ENCODE measurements at regions not wholly inside any gene's neighbourhood (a gene's known extent, or its start where the extent isn't known, plus 50 kb on each side); places are given as distances from the start of the nearest gene placed in this dataset.

DNA sequence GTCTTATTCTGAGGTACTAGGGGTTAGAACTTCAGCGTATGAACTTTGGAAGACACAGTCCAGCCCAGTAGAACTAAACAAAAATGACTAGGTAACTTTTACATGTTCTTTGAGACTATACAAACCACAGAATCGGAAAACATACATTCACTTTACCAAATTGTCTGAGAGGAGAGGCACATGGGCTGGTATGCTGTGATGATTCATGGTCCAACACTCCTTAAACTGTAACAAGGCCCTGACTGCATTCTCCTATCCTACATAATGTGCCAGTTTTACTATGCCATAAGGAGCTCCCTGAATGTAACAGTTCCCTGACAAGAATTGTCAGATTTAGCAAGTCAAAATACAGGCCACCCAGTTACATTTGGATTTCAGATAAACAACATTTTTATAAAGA, 640.0 kb downstream of the RAB28 start:
- ChIA-PET POLR2A (no interaction called here), CTCF (no interaction called here)
- no peak overlapping the region for H3K27ac ChIP-seq (ENCODE audit: extremely low read depth, low read depth, low read length)
- TF ChIP-seq, protein P1, sequence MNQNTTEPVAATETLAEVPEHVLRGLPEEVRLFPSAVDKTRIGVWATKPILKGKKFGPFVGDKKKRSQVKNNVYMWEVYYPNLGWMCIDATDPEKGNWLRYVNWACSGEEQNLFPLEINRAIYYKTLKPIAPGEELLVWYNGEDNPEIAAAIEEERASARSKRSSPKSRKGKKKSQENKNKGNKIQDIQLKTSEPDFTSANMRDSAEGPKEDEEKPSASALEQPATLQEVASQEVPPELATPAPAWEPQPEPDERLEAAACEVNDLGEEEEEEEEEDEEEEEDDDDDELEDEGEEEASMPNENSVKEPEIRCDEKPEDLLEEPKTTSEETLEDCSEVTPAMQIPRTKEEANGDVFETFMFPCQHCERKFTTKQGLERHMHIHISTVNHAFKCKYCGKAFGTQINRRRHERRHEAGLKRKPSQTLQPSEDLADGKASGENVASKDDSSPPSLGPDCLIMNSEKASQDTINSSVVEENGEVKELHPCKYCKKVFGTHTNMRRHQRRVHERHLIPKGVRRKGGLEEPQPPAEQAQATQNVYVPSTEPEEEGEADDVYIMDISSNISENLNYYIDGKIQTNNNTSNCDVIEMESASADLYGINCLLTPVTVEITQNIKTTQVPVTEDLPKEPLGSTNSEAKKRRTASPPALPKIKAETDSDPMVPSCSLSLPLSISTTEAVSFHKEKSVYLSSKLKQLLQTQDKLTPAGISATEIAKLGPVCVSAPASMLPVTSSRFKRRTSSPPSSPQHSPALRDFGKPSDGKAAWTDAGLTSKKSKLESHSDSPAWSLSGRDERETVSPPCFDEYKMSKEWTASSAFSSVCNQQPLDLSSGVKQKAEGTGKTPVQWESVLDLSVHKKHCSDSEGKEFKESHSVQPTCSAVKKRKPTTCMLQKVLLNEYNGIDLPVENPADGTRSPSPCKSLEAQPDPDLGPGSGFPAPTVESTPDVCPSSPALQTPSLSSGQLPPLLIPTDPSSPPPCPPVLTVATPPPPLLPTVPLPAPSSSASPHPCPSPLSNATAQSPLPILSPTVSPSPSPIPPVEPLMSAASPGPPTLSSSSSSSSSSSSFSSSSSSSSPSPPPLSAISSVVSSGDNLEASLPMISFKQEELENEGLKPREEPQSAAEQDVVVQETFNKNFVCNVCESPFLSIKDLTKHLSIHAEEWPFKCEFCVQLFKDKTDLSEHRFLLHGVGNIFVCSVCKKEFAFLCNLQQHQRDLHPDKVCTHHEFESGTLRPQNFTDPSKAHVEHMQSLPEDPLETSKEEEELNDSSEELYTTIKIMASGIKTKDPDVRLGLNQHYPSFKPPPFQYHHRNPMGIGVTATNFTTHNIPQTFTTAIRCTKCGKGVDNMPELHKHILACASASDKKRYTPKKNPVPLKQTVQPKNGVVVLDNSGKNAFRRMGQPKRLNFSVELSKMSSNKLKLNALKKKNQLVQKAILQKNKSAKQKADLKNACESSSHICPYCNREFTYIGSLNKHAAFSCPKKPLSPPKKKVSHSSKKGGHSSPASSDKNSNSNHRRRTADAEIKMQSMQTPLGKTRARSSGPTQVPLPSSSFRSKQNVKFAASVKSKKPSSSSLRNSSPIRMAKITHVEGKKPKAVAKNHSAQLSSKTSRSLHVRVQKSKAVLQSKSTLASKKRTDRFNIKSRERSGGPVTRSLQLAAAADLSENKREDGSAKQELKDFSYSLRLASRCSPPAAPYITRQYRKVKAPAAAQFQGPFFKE (tag by site-specific recombination; IDR thresholded peaks at IDR 0.05; ENCODE audit: borderline replicate concordance) = no peak
- TF ChIP-seq, protein P2, sequence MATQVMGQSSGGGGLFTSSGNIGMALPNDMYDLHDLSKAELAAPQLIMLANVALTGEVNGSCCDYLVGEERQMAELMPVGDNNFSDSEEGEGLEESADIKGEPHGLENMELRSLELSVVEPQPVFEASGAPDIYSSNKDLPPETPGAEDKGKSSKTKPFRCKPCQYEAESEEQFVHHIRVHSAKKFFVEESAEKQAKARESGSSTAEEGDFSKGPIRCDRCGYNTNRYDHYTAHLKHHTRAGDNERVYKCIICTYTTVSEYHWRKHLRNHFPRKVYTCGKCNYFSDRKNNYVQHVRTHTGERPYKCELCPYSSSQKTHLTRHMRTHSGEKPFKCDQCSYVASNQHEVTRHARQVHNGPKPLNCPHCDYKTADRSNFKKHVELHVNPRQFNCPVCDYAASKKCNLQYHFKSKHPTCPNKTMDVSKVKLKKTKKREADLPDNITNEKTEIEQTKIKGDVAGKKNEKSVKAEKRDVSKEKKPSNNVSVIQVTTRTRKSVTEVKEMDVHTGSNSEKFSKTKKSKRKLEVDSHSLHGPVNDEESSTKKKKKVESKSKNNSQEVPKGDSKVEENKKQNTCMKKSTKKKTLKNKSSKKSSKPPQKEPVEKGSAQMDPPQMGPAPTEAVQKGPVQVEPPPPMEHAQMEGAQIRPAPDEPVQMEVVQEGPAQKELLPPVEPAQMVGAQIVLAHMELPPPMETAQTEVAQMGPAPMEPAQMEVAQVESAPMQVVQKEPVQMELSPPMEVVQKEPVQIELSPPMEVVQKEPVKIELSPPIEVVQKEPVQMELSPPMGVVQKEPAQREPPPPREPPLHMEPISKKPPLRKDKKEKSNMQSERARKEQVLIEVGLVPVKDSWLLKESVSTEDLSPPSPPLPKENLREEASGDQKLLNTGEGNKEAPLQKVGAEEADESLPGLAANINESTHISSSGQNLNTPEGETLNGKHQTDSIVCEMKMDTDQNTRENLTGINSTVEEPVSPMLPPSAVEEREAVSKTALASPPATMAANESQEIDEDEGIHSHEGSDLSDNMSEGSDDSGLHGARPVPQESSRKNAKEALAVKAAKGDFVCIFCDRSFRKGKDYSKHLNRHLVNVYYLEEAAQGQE (tag by site-specific recombination; IDR thresholded peaks at IDR 0.05) = no peak
- TF ChIP-seq ZNF394 (tag by site-specific recombination; IDR thresholded peaks at IDR 0.05; ENCODE audit: borderline replicate concordance) (no peak), ZNF266 (tag by site-specific recombination; IDR thresholded peaks at IDR 0.05; ENCODE audit: low read depth) (no peak), ZNF791 (tag by site-specific recombination; IDR thresholded peaks at IDR 0.05) (no peak), ZFP3 (tag by site-specific recombination; IDR thresholded peaks at IDR 0.05; ENCODE audit: low read depth) (no peak), ZNF48 (tag by site-specific recombination; IDR thresholded peaks at IDR 0.05) (no peak), ZNF239 (tag by site-specific recombination; IDR thresholded peaks at IDR 0.05) (no peak), HOXC10 (CRISPR knock-in tag; IDR thresholded peaks at IDR 0.05) (no peak)
- TF ChIP-seq, protein P3, sequence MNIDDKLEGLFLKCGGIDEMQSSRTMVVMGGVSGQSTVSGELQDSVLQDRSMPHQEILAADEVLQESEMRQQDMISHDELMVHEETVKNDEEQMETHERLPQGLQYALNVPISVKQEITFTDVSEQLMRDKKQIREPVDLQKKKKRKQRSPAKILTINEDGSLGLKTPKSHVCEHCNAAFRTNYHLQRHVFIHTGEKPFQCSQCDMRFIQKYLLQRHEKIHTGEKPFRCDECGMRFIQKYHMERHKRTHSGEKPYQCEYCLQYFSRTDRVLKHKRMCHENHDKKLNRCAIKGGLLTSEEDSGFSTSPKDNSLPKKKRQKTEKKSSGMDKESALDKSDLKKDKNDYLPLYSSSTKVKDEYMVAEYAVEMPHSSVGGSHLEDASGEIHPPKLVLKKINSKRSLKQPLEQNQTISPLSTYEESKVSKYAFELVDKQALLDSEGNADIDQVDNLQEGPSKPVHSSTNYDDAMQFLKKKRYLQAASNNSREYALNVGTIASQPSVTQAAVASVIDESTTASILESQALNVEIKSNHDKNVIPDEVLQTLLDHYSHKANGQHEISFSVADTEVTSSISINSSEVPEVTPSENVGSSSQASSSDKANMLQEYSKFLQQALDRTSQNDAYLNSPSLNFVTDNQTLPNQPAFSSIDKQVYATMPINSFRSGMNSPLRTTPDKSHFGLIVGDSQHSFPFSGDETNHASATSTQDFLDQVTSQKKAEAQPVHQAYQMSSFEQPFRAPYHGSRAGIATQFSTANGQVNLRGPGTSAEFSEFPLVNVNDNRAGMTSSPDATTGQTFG (tag by site-specific recombination; IDR thresholded peaks at IDR 0.05; ENCODE audit: borderline replicate concordance) = no peak
- TF ChIP-seq, protein P4, sequence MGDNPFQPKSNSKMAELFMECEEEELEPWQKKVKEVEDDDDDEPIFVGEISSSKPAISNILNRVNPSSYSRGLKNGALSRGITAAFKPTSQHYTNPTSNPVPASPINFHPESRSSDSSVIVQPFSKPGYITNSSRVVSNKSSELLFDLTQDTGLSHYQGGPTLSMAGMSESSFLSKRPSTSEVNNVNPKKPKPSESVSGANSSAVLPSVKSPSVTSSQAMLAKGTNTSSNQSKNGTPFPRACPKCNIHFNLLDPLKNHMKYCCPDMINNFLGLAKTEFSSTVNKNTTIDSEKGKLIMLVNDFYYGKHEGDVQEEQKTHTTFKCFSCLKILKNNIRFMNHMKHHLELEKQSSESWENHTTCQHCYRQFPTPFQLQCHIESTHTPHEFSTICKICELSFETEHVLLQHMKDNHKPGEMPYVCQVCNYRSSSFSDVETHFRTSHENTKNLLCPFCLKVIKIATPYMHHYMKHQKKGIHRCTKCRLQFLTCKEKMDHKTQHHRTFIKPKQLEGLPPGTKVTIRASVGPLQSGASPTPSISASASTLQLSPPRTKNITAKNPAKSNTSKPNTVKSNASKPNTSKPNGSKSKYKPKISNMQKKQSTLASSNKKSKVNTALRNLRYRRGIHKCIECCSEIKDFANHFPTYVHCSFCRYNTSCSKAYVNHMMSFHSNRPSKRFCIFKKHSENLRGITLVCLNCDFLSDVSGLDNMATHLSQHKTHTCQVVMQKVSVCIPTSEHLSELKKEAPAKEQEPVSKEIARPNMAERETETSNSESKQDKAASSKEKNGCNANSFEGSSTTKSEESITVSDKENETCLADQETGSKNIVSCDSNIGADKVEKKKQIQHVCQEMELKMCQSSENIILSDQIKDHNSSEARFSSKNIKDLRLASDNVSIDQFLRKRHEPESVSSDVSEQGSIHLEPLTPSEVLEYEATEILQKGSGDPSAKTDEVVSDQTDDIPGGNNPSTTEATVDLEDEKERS (tag by site-specific recombination; IDR thresholded peaks at IDR 0.05) = no peak
- TF ChIP-seq, protein P5, sequence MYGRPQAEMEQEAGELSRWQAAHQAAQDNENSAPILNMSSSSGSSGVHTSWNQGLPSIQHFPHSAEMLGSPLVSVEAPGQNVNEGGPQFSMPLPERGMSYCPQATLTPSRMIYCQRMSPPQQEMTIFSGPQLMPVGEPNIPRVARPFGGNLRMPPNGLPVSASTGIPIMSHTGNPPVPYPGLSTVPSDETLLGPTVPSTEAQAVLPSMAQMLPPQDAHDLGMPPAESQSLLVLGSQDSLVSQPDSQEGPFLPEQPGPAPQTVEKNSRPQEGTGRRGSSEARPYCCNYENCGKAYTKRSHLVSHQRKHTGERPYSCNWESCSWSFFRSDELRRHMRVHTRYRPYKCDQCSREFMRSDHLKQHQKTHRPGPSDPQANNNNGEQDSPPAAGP (tag by site-specific recombination; IDR thresholded peaks at IDR 0.05) = no peak
- H3K4me1 ChIP-seq (ENCODE audit: control insufficient read depth, insufficient read depth, low read length) = no peaks in the 10 kb centered on the region
- no peaks in the 10 kb centered on the region for H3K36me3 ChIP-seq (ENCODE audit: control insufficient read depth in 2 of 2, insufficient read depth in 1 of 2, low read length in 2 of 2)
- H3K4me3 ChIP-seq (ENCODE audit: low read depth, low read length) = no peak overlapping the region
- H3K9me3 ChIP-seq (ENCODE audit: control insufficient read depth, insufficient read depth, low read depth, low read length) = no peaks in the 10 kb centered on the region
